ENCODE measurements at regions not wholly inside any gene's neighbourhood (a gene's known extent, or its start where the extent isn't known, plus 50 kb on each side); places are given as distances from the start of the nearest gene placed in this dataset.
"Not testable (repeated sequence)": the region's sequence is repeated elsewhere in the genome, so short reads cannot be mapped to it uniquely, and the experiment has no call there.

DNA sequence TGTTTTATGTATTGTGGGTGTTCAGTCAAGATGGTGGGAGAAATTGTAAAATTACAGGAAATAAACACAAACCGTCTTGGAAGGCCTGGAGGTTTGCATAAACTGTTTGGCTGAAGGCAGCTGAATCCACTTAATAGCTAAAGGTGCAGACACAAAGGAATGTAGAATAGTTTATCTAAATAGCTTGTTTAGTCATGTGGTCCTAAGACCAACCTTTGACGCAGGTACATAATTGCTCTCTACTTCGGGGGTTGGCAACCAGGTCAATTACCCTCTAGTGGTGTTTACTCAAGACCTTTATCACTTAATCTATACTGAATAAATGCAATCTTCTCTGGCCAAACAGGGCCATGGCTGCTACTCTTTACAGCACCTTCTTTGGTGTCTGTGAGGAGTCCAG is 502.8 kb downstream of the IGSF11 start:
- TF ChIP-seq CTCF (IDR thresholded peaks at IDR 0.05; ENCODE audit: control extremely low read depth, extremely low read depth, low read depth, missing control alignments): no peak
- CTCF ChIA-PET: no interaction called here
- POLR2A ChIA-PET: no interaction called here
- DNase-seq (ENCODE audit: extremely low spot score): no peak

DNA sequence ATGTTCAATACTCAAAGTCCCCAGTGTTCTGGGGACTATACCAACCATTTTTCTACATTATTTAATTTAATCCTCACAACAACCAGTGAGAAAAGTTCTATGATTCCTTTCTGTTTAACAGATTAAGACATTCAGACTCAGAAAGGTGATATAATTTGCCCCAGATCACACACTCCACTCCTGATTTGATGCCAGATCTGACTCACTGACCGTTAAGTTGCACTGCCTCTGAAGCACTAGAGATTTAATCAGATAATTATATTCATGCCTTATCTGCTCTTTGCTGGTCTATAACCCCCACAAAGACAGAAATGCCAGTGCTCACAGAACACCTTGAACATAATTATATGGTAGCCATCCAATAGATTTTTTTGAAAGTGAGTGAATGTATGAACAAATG is 501.0 kb downstream of the IGSF11 start:
- no peak for TF ChIP-seq CTCF (IDR thresholded peaks at IDR 0.05; ENCODE audit: control extremely low read depth, extremely low read depth, low read depth, missing control alignments)
- DNase-seq (ENCODE audit: extremely low spot score): no peak
- POLR2A ChIA-PET: no interaction called here
- CTCF ChIA-PET: no interaction called here

DNA sequence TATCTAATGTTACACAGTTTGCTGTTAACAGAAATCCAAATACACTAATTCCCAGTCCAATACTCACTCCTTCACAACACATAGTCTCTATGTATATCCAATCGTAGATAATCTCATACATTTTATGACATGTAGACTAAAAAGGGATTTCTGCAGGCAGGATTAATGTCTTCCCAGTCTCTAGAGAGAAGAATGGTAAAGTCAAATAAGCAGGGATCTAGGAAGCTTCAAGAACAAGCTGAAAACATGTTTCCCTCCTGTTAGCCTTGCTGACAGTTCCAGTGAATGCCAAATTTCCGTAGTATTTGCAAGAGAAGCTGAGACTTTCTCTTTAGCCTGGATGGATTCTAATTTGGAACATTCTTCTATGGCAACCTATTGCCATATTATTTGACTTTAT is 500.1 kb downstream of the IGSF11 start:
- CTCF ChIA-PET: no interaction called here
- no peak for TF ChIP-seq CTCF (IDR thresholded peaks at IDR 0.05; ENCODE audit: control extremely low read depth, extremely low read depth, low read depth, missing control alignments)
- no peak for DNase-seq (ENCODE audit: extremely low spot score)
- POLR2A ChIA-PET: no interaction called here

- CTCF ChIA-PET: interaction anchor here (1.5 kb wide), 1 partner anchor 11 kb away, joined by 3 read pairs; no protein-coding TSS in a partner anchor
- POLR2A ChIA-PET: no interaction called here
- TF ChIP-seq CTCF (IDR thresholded peaks at IDR 0.05; ENCODE audit: control extremely low read depth, extremely low read depth, low read depth, missing control alignments): no peak
- DNase-seq (ENCODE audit: extremely low spot score): no peak
These were observed 497.9 kb downstream of the IGSF11 start for GRCh38 chr3:118536764-118537163.

DNA sequence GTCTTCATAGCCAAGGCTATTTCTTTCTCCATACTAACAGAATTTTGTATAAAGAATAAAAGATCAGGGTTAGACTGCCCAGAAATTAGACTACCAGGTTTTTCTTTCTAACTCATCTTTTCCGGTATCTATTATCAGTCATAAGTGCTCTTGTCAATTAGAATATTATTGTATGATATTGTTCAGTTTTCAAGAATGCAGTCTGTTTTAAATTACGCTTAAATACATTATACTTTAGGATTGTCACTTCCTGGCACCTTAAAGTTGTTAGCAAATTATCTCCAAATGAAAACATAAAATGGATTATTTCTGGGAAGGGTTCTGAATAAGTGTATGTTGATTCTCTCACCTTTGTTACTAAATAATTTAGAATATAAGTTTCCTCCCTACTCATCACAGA is 497.2 kb downstream of the IGSF11 start:
- ChIA-PET CTCF (no interaction called here), POLR2A (no interaction called here)
- DNase-seq (ENCODE audit: extremely low spot score): no peak
- TF ChIP-seq CTCF (IDR thresholded peaks at IDR 0.05; ENCODE audit: control extremely low read depth, extremely low read depth, low read depth, missing control alignments): no peak

DNA sequence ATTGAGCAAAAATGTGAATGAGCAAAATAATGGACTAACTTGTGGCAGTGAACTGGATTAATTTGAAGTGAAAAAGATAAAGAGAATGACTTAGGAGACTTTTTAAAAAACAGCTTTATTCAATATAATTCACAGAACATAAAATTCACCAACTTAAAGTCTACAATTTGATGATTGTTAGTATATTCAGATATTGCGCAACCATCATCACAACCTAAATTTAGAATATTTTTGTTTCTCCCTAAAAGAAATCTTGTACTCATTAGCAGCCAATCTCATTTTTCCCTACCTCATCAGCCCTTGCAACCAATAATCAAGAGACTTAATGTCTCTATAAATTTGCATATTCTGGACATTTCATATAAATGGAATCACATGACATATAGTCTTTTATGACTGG is 496.5 kb downstream of the IGSF11 start:
- POLR2A ChIA-PET: no interaction called here
- TF ChIP-seq CTCF (IDR thresholded peaks at IDR 0.05; ENCODE audit: control extremely low read depth, extremely low read depth, low read depth, missing control alignments): no peak
- CTCF ChIA-PET: interaction anchor here (2.1 kb wide), 1 partner anchor 10 kb away, joined by 5 read pairs; no protein-coding TSS in a partner anchor
- no peak for DNase-seq (ENCODE audit: extremely low spot score)

GRCh38 chr3:118539820-118540447 is 494.7 kb downstream of the IGSF11 start:
- CTCF ChIA-PET: interaction anchor here (2.1 kb wide), 1 partner anchor 8 kb away, joined by 5 read pairs; no protein-coding TSS in a partner anchor
- DNase-seq (ENCODE audit: extremely low spot score); POLR2A ChIA-PET: not testable (repeated sequence)

- CTCF ChIA-PET; DNase-seq (ENCODE audit: extremely low spot score); POLR2A ChIA-PET: not testable (repeated sequence)
These were observed 494.2 kb downstream of the IGSF11 start for GRCh38 chr3:118540448-118540821.
